T-cell (primary cell): ENCODE measurements at regions not wholly inside any gene's neighbourhood (a gene's known extent, or its start where the extent isn't known, plus 50 kb on each side); places are given as distances from the start of the nearest gene placed in this dataset.

ENCODE experiments used
- ATAC-seq, 4 experiments: fragments of 200-7000 bp in 3 of 4; fragments of 150-1000 bp in 1 of 4; cut with Tn5 transposase; replicated peaks in 1 of 4; 1 replicate in 3 of 4; 2 replicates in 1 of 4; pipeline ENCODE4 v1.10.0; 2021; ENCODE audit warnings: moderate library complexity in 3 of 4, mild to moderate bottlenecking in 2 of 4, moderate number of reproducible peaks in 1 of 4
- CTCF ChIA-PET, 2 donors: fragments of 300-600 bp; sonication (Branson Sonifier 250); formaldehyde crosslinking; loops; one replicate each; lab custom pipeline; 2022; ENCODE audit warnings: antibody characterized with exemption in 2 of 2; lab: Charles Lee
- POLR2A ChIA-PET, 2 donors: fragments of 300-600 bp; sonication (Branson Sonifier 250); formaldehyde crosslinking; loops; one replicate each; lab custom pipeline; 2022; ENCODE audit warnings: antibody characterized with exemption in 2 of 2; lab: Charles Lee
- DNase-seq, 35 experiments: peaks; one replicate each; pipeline versions ENCODE4 v3.0.0 to v3.0.0-alpha.2; 2013 to 2023
- H3K27ac ChIP-seq: one replicate; pipeline ENCODE4 v1.5.1; 2013; ENCODE audit warnings: low read length
- H3K27me3 ChIP-seq, 2 experiments: replicated peaks in 1 of 2; 1 replicate in 1 of 2; 2 replicates in 1 of 2; pipeline versions ENCODE4 v1.6.1 to v1.7.0; 2013; ENCODE audit warnings: low read length in 1 of 2, mixed read lengths in 1 of 2; ENCODE audit not compliant: control insufficient read depth in 2 of 2, insufficient read depth in 2 of 2; ENCODE audit errors: extremely low read depth in 1 of 2
- H3K36me3 ChIP-seq, 2 donors: 1 replicate in 1 of 2; 2 replicates in 1 of 2; pipeline versions ENCODE4 v1.6.1 to v1.7.0; 2013; ENCODE audit warnings: low read length in 1 of 2; ENCODE audit not compliant: control insufficient read depth in 2 of 2, insufficient read depth in 1 of 2; ENCODE audit errors: extremely low read depth in 1 of 2
- H3K4me1 ChIP-seq, 2 experiments: 1 replicate in 1 of 2; 2 replicates in 1 of 2; pipeline versions ENCODE4 v1.6.1 to v1.7.0; 2013; ENCODE audit warnings: low read length in 2 of 2, mixed read lengths in 1 of 2; ENCODE audit not compliant: insufficient read depth in 2 of 2, control insufficient read depth in 1 of 2; ENCODE audit errors: extremely low read depth in 1 of 2
- H3K4me3 ChIP-seq, 2 donors: 1 replicate in 1 of 2; 2 replicates in 1 of 2; pipeline versions ENCODE4 v1.5.1 to v1.7.0; 2013; ENCODE audit warnings: mild to moderate bottlenecking in 2 of 2, low read length in 1 of 2, moderate library complexity in 1 of 2; ENCODE audit not compliant: control insufficient read depth in 1 of 2; ENCODE audit errors: extremely low read depth in 1 of 2
- H3K9me3 ChIP-seq: 2 replicates; pipeline ENCODE4 v1.7.0; 2013
- H3K27ac Mint-ChIP-seq, 2 donors: one replicate each; pipeline ENCODE4 v1.8.0; 2020 to 2021; ENCODE audit warnings: mild to moderate bottlenecking in 2 of 2, mixed read lengths in 2 of 2
- H3K27me3 Mint-ChIP-seq, 2 donors: one replicate each; pipeline ENCODE4 v1.8.0; 2021 to 2022; ENCODE audit warnings: mixed read lengths in 2 of 2
- H3K36me3 Mint-ChIP-seq: one replicate; pipeline ENCODE4 v1.8.0; 2021; ENCODE audit warnings: mixed read lengths
- H3K4me1 Mint-ChIP-seq, 3 donors: one replicate each; pipeline ENCODE4 v1.8.0; 2020 to 2022; ENCODE audit warnings: mixed read lengths in 3 of 3, mild to moderate bottlenecking in 1 of 3
- H3K4me3 Mint-ChIP-seq, 3 donors: one replicate each; pipeline ENCODE4 v1.8.0; 2020 to 2022; ENCODE audit warnings: mild to moderate bottlenecking in 3 of 3, mixed read lengths in 3 of 3, moderate library complexity in 3 of 3
- H3K9me3 Mint-ChIP-seq, 3 donors: one replicate each; pipeline ENCODE4 v1.8.0; 2020 to 2022; ENCODE audit warnings: mixed read lengths in 3 of 3
- WGBS: methylation state at CpG from one replicate; pipeline ENCODE4 v1.1.5; 2013; ENCODE audit warnings: missing lambda C conversion rate; ENCODE audit not compliant: insufficient coverage; 5-methylcytosine and 5-hydroxymethylcytosine counted together

GRCh38 chr10:3503299-3503698 lies 281.7 kb downstream of the KLF6 start:
- POLR2A ChIA-PET, result no interaction called here
- H3K4me1 ChIP-seq, result no peaks in the 10 kb centered on the region
- no peak overlapping the region for H3K4me3 ChIP-seq
- no peak for ATAC-seq
- Mint-ChIP-seq H3K36me3 (no peaks in the 10 kb centered on the region), H3K27me3 (no peaks in the 10 kb centered on the region), H3K4me1 (no peaks in the 10 kb centered on the region), H3K4me3 (no peak overlapping the region), H3K9me3 (no peaks in the 10 kb centered on the region), H3K27ac (no peak overlapping the region)
- no peak overlapping the region for H3K27ac ChIP-seq
- no peaks in the 10 kb centered on the region for H3K27me3 ChIP-seq
- 86% methylated on average over 10 of the region's 13 CpGs for WGBS
- no peaks in the 10 kb centered on the region for H3K9me3 ChIP-seq
- no peak for DNase-seq
- CTCF ChIA-PET, result no interaction called here
- no peaks in the 10 kb centered on the region for H3K36me3 ChIP-seq

- DNase-seq (no peak), ATAC-seq (no peak)
- no peaks in the 10 kb centered on the region for H3K4me1 Mint-ChIP-seq
- ChIA-PET POLR2A (no interaction called here), CTCF (no interaction called here)
- no peak overlapping the region for H3K4me3 Mint-ChIP-seq
- 63% methylated on average over 2 of the region's 6 CpGs for WGBS
- H3K9me3 ChIP-seq, result no peaks in the 10 kb centered on the region
- no peaks in the 10 kb centered on the region for H3K27me3 ChIP-seq
- no peaks in the 10 kb centered on the region for H3K9me3 Mint-ChIP-seq
- H3K27ac ChIP-seq, result no peak overlapping the region
- peaks cover 0 to under 1% of the 10 kb centered on the region in 2 donors for H3K27me3 Mint-ChIP-seq
- no peaks in the 10 kb centered on the region for H3K36me3 ChIP-seq
- H3K27ac Mint-ChIP-seq, result no peak overlapping the region
- H3K36me3 Mint-ChIP-seq, result no peaks in the 10 kb centered on the region
- no peaks in the 10 kb centered on the region for H3K4me1 ChIP-seq
- H3K4me3 ChIP-seq, result no peak overlapping the region
Observed at GRCh38 chr10:3502673-3503072, 282.3 kb downstream of the KLF6 start.

GRCh38 chr10:3500408-3500856 lies 284.6 kb downstream of the KLF6 start:
- Histone ChIP-seq H3K27ac (no peak overlapping the region), H3K4me3 (no peak overlapping the region), H3K27me3 (peaks cover 0 to 3% of the 10 kb centered on the region in 2 experiments), H3K9me3 (no peaks in the 10 kb centered on the region), H3K4me1 (no peaks in the 10 kb centered on the region), H3K36me3 (no peaks in the 10 kb centered on the region)
- Mint-ChIP-seq H3K4me1 (no peaks in the 10 kb centered on the region), H3K36me3 (no peaks in the 10 kb centered on the region), H3K9me3 (no peaks in the 10 kb centered on the region), H3K27me3 (peaks cover 13 to 15% of the 10 kb centered on the region in 2 donors), H3K4me3 (no peak overlapping the region), H3K27ac (no peak overlapping the region)
- ChIA-PET POLR2A (no interaction called here), CTCF (no interaction called here)
- 94% methylated on average over 12 of the region's 15 CpGs for WGBS
- ATAC-seq (no peak), DNase-seq (no peak)

- peaks cover 0 to 13% of the 10 kb centered on the region in 2 experiments for H3K27me3 ChIP-seq
- Mint-ChIP-seq H3K27ac (no peak overlapping the region), H3K4me1 (no peaks in the 10 kb centered on the region), H3K9me3 (no peaks in the 10 kb centered on the region), H3K4me3 (no peak overlapping the region), H3K27me3 (peaks cover 22 to 23% of the 10 kb centered on the region in 2 donors), H3K36me3 (no peaks in the 10 kb centered on the region)
- no peaks in the 10 kb centered on the region for H3K36me3 ChIP-seq
- CTCF ChIA-PET, result no interaction called here
- H3K4me1 ChIP-seq, result no peaks in the 10 kb centered on the region
- no CpG with 5 or more reads among the region's 4 CpGs for WGBS
- no peak overlapping the region for H3K27ac ChIP-seq
- no peaks in the 10 kb centered on the region for H3K9me3 ChIP-seq
- ATAC-seq (no peak), DNase-seq (no peak)
- H3K4me3 ChIP-seq, result no peak overlapping the region
- POLR2A ChIA-PET, result no interaction called here
Observed at GRCh38 chr10:3499120-3499519, 285.9 kb downstream of the KLF6 start.

DNA sequence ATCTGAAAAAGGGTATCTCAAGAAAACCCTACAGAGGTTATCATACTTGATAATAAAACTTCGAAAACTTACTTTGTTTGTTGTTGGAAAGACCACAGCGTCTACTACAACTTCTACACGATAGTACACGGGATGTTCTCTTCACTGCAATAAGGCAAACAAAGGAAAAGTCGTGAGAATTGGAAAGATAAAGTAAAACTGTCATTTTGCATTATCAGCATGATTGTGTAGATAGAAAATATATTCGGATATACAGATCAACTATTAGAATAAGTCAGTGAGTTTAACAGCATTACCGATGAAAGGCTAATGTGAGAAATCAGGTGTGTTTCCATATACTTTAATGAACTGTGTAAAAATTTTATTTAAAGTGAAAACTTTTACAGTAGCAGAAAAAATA lies 287.4 kb downstream of the KLF6 start:
- Mint-ChIP-seq H3K9me3 (no peaks in the 10 kb centered on the region), H3K4me1 (no peaks in the 10 kb centered on the region), H3K36me3 (no peaks in the 10 kb centered on the region), H3K27ac (no peak overlapping the region), H3K4me3 (no peak overlapping the region), H3K27me3 (peaks cover 22 to 28% of the 10 kb centered on the region in 2 donors)
- ChIA-PET CTCF (no interaction called here), POLR2A (no interaction called here)
- Histone ChIP-seq H3K4me3 (no peak overlapping the region), H3K4me1 (no peaks in the 10 kb centered on the region), H3K9me3 (no peaks in the 10 kb centered on the region), H3K27ac (no peak overlapping the region), H3K27me3 (peaks cover 0 to 14% of the 10 kb centered on the region in 2 experiments), H3K36me3 (no peaks in the 10 kb centered on the region)
- ATAC-seq, result no peak
- 100% methylated on average over 3 of the region's 7 CpGs for WGBS
- DNase-seq, result no peak

DNA sequence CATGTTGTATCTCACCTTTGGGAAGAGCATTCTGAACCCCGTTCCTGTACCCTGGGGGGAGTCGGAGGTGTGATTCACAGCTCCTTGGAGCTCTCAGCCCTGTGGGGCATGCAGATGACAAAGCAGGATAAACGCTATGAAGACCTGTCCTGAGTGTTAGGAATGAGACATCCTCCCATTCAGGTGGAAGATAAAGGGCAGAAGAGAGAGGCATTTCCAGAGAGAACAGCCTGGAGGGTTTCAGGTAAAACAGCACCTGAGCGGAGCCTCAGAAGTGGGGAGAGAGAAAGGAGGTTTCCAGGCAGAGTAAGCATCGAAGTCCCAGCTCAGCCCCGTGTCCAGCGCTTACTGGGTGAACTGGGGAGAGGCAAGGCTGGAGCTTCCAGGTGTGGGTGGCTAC lies 288.9 kb downstream of the KLF6 start:
- H3K36me3 Mint-ChIP-seq, result no peaks in the 10 kb centered on the region
- 91% methylated on average over 5 of the region's 7 CpGs for WGBS
- ChIA-PET CTCF (no interaction called here), POLR2A (no interaction called here)
- H3K36me3 ChIP-seq, result no peaks in the 10 kb centered on the region
- no peak overlapping the region for H3K27ac ChIP-seq
- peaks cover 0 to 14% of the 10 kb centered on the region in 2 experiments for H3K27me3 ChIP-seq
- DNase-seq, result no peak
- H3K9me3 ChIP-seq, result no peaks in the 10 kb centered on the region
- no peak for ATAC-seq
- H3K4me1 Mint-ChIP-seq, result no peaks in the 10 kb centered on the region
- H3K27ac Mint-ChIP-seq, result no peak overlapping the region
- no peaks in the 10 kb centered on the region for H3K4me1 ChIP-seq
- no peak overlapping the region for H3K4me3 ChIP-seq
- H3K27me3 Mint-ChIP-seq, result peaks cover 22 to 28% of the 10 kb centered on the region in 2 donors
- no peak overlapping the region for H3K4me3 Mint-ChIP-seq
- no peaks in the 10 kb centered on the region for H3K9me3 Mint-ChIP-seq

GRCh38 chr10:3495281-3495680 lies 289.7 kb downstream of the KLF6 start:
- ChIA-PET POLR2A (no interaction called here), CTCF (no interaction called here)
- H3K36me3 ChIP-seq, result no peaks in the 10 kb centered on the region
- DNase-seq (no peak), ATAC-seq (no peak)
- no CpG with 5 or more reads among the region's 6 CpGs for WGBS
- peaks cover 22 to 28% of the 10 kb centered on the region in 2 donors for H3K27me3 Mint-ChIP-seq
- no peaks in the 10 kb centered on the region for H3K9me3 Mint-ChIP-seq
- no peaks in the 10 kb centered on the region for H3K4me1 ChIP-seq
- H3K27me3 ChIP-seq, result peaks cover 0 to 14% of the 10 kb centered on the region in 2 experiments
- H3K27ac ChIP-seq, result no peak overlapping the region
- H3K4me3 ChIP-seq, result no peak overlapping the region
- no peak overlapping the region for H3K4me3 Mint-ChIP-seq
- H3K9me3 ChIP-seq, result no peaks in the 10 kb centered on the region
- H3K27ac Mint-ChIP-seq, result no peak overlapping the region
- no peaks in the 10 kb centered on the region for H3K4me1 Mint-ChIP-seq
- no peaks in the 10 kb centered on the region for H3K36me3 Mint-ChIP-seq
